PC-9 (cell line): ENCODE measurements at regions not wholly inside any gene's neighbourhood (a gene's known extent, or its start where the extent isn't known, plus 50 kb on each side); places are given as distances from the start of the nearest gene placed in this dataset.

Source experiments
- BruUV-seq: library from RNA; stranded (reverse); fragments of 400-500 nt; replicated peaks from 2 replicates; lab custom pipeline; 2021; lab: Mats Ljungman, UMichigan
- CTCF ChIA-PET: fragments of 300-600 bp; sonication (Branson Sonifier 250); formaldehyde crosslinking; loops from one replicate; lab custom pipeline; 2022; ENCODE audit warnings: antibody characterized with exemption; lab: Charles Lee
- POLR2A ChIA-PET: fragments of 300-600 bp; sonication (Branson Sonifier 250); formaldehyde crosslinking; loops from one replicate; lab custom pipeline; 2022; ENCODE audit warnings: antibody characterized with exemption; ENCODE audit not compliant: unreplicated experiment; lab: Charles Lee
- DNase-seq, 2 experiments: peaks; one replicate each; pipeline versions ENCODE4 v3.0.0 to v3.0.0-alpha.2; 2015 to 2022; ENCODE audit warnings: mixed read lengths in 1 of 2
- H2AFZ ChIP-seq: fragments of 200-600 bp; sonication (generic); 2 replicates; pipeline ENCODE4 v1.8.1; 2017; ENCODE audit warnings: antibody characterized with exemption
- H3F3A ChIP-seq: fragments of 200-600 bp; sonication (generic); 2 replicates; pipeline ENCODE4 v1.8.1; 2017; ENCODE audit warnings: antibody characterized with exemption, mild to moderate bottlenecking, low read depth; ENCODE audit not compliant: insufficient read depth
- H3K27ac ChIP-seq: fragments of 200-600 bp; sonication (generic); 2 replicates; pipeline ENCODE4 v1.6.1; 2016; ENCODE audit warnings: mixed run types
- H3K27me3 ChIP-seq: fragments of 200-600 bp; sonication (generic); 2 replicates; pipeline ENCODE4 v1.6.1; 2016; ENCODE audit warnings: low read depth, mixed run types; ENCODE audit not compliant: insufficient read depth
- H3K36me3 ChIP-seq: fragments of 200-600 bp; sonication (generic); 2 replicates; pipeline ENCODE4 v1.6.1; 2016; ENCODE audit warnings: low read depth, mixed run types
- H3K4me1 ChIP-seq: fragments of 200-600 bp; sonication (generic); replicated peaks from 2 replicates; pipeline ENCODE4 v1.6.1; 2016; ENCODE audit warnings: mixed run types; ENCODE audit not compliant: insufficient read depth
- H3K4me2 ChIP-seq: fragments of 200-600 bp; sonication (generic); 2 replicates; pipeline ENCODE4 v1.6.1; 2017; ENCODE audit warnings: mixed run types
- H3K4me3 ChIP-seq: fragments of 200-600 bp; sonication (generic); 2 replicates; pipeline ENCODE4 v1.6.1; 2016; ENCODE audit warnings: mixed run types
- H3K79me2 ChIP-seq: fragments of 200-600 bp; sonication (generic); 2 replicates; pipeline ENCODE4 v1.6.1; 2017; ENCODE audit warnings: low read depth, mixed run types
- H3K9me2 ChIP-seq: fragments of 200-600 bp; sonication (generic); 2 replicates; pipeline ENCODE4 v1.8.1; 2017; ENCODE audit warnings: mild to moderate bottlenecking; ENCODE audit not compliant: insufficient read depth
- H3K9me3 ChIP-seq: fragments of 200-600 bp; sonication (generic); 2 replicates; pipeline ENCODE4 v1.8.1; 2016; ENCODE audit warnings: low read depth; ENCODE audit not compliant: insufficient read depth
- H4K20me1 ChIP-seq: fragments of 200-600 bp; sonication (generic); 2 replicates; pipeline ENCODE4 v1.8.1; 2017; ENCODE audit not compliant: insufficient read depth
- CTCF ChIP-seq: fragments of 200-600 bp; sonication (generic); conservative IDR thresholded peaks from 2 replicates; pipeline ENCODE4 v1.6.1; 2017; ENCODE audit warnings: mixed run types, antibody characterized with exemption, mild to moderate bottlenecking, moderate library complexity
- EZH2 ChIP-seq: fragments of 200-600 bp; sonication (generic); IDR thresholded peaks from 2 replicates; pipeline ENCODE4 v1.8.0; 2017; ENCODE audit warnings: antibody characterized with exemption, low read depth
- intact Hi-C: fragments of 100-400 bp; cut with micrococcal nuclease; formaldehyde crosslinking; loops from one replicate; pipeline ENCODE4 v1.10.0; 2022; ENCODE audit not compliant: unreplicated experiment

GRCh38 chr15:37220949-37221670, 120.8 kb upstream of the MEIS2 start:
- no TSS peak for BruUV-seq
- no peak for TF ChIP-seq CTCF
- TF ChIP-seq EZH2 = no peak
- POLR2A ChIA-PET = no interaction called here

GRCh38 chr15:37221671-37222145, 121.4 kb upstream of the MEIS2 start:
- TF ChIP-seq CTCF = no peak
- TF ChIP-seq EZH2 = no peak
- H3K9me2 ChIP-seq = no peaks in the 10 kb centered on the region
- H3F3A ChIP-seq = no peaks in the 10 kb centered on the region
- BruUV-seq = no TSS peak
- no peak for DNase-seq
- POLR2A ChIA-PET = no interaction called here
- no peak overlapping the region for H3K4me2 ChIP-seq
- no peaks in the 10 kb centered on the region for H3K79me2 ChIP-seq
- H3K27me3 ChIP-seq = no peaks in the 10 kb centered on the region
- H3K9me3 ChIP-seq = no peaks in the 10 kb centered on the region
- H2AFZ ChIP-seq = no peak overlapping the region
- no peaks in the 10 kb centered on the region for H3K4me1 ChIP-seq
- intact Hi-C loops = no loop called here
- no peaks in the 10 kb centered on the region for H4K20me1 ChIP-seq
- H3K4me3 ChIP-seq = no peak overlapping the region
- no peaks in the 10 kb centered on the region for H3K36me3 ChIP-seq
- CTCF ChIA-PET = no interaction called here
- no peak overlapping the region for H3K27ac ChIP-seq

More at GRCh38 chr15:37220949-37221670, 120.8 kb upstream of the MEIS2 start:
- Histone ChIP-seq H3F3A (no peaks in the 10 kb centered on the region), H3K36me3 (no peaks in the 10 kb centered on the region), H3K4me1 (no peaks in the 10 kb centered on the region), H2AFZ (no peak overlapping the region), H3K9me2 (no peaks in the 10 kb centered on the region), H3K4me2 (no peak overlapping the region), H3K9me3 (no peaks in the 10 kb centered on the region), H3K27ac (no peak overlapping the region), H3K4me3 (no peak overlapping the region), H3K27me3 (no peaks in the 10 kb centered on the region), H4K20me1 (no peaks in the 10 kb centered on the region), H3K79me2 (no peaks in the 10 kb centered on the region)
- CTCF ChIA-PET = no interaction called here
- intact Hi-C loops = no loop called here
- no peak for DNase-seq

- intact Hi-C loops = no loop called here
- Histone ChIP-seq H3K27me3 (no peaks in the 10 kb centered on the region), H3K79me2 (no peaks in the 10 kb centered on the region), H3K9me3 (no peaks in the 10 kb centered on the region), H3K4me2 (no peak overlapping the region), H3K27ac (no peak overlapping the region), H3K9me2 (no peaks in the 10 kb centered on the region), H3F3A (no peaks in the 10 kb centered on the region), H3K4me1 (no peaks in the 10 kb centered on the region), H4K20me1 (no peaks in the 10 kb centered on the region), H3K36me3 (no peaks in the 10 kb centered on the region), H3K4me3 (no peak overlapping the region), H2AFZ (no peak overlapping the region)
- no peak for DNase-seq
- POLR2A ChIA-PET = no interaction called here
- CTCF ChIA-PET = no interaction called here
- BruUV-seq = no TSS peak
- no peak for TF ChIP-seq CTCF
These were observed 122.7 kb upstream of the MEIS2 start for GRCh38 chr15:37223089-37223488.
